HEK293 (cell line): ENCODE measurements at regions not wholly inside any gene's neighbourhood (a gene's known extent, or its start where the extent isn't known, plus 50 kb on each side); places are given as distances from the start of the nearest gene placed in this dataset.

Experiments used
- GFI1B ChIP-seq: fragments of 450-650 bp; formaldehyde crosslinking; IDR thresholded peaks from 2 replicates; pipeline ENCODE4 v1.5.1; 2016; ENCODE audit warnings: missing biosample characterization, missing genetic modification characterization
- GLIS2 ChIP-seq: fragments of 450-650 bp; formaldehyde crosslinking; IDR thresholded peaks from 2 replicates; pipeline ENCODE4 v1.5.1; 2016; ENCODE audit warnings: missing biosample characterization, missing genetic modification characterization
- MEIS1 ChIP-seq: sonication (generic); formaldehyde crosslinking; IDR thresholded peaks from 2 replicates; pipeline ENCODE4 v1.8.1; 2022; ENCODE audit warnings: missing genetic modification reagents, mild to moderate bottlenecking, borderline replicate concordance
- YY1 ChIP-seq: fragments of 450-650 bp; formaldehyde crosslinking; IDR thresholded peaks from 2 replicates; pipeline ENCODE4 v1.5.1; 2018; ENCODE audit warnings: missing biosample characterization, missing genetic modification characterization
- ZBTB1 ChIP-seq: fragments of 450-650 bp; formaldehyde crosslinking; IDR thresholded peaks from 2 replicates; pipeline ENCODE4 v1.5.1; 2016; ENCODE audit warnings: missing biosample characterization, missing genetic modification characterization
- ZNF10 ChIP-seq: fragments of 450-650 bp; formaldehyde crosslinking; IDR thresholded peaks from 2 replicates; pipeline ENCODE4 v1.5.1; 2017; ENCODE audit warnings: missing biosample characterization, missing genetic modification characterization
- ZNF23 ChIP-seq: fragments of 450-650 bp; formaldehyde crosslinking; IDR thresholded peaks from 2 replicates; pipeline ENCODE4 v1.5.1; 2016; ENCODE audit warnings: missing biosample characterization, missing genetic modification characterization, borderline replicate concordance
- ZNF274 ChIP-seq, 2 experiments: fragments of 200-500 bp in 1 of 2; fragments of 450-650 bp in 1 of 2; sonication (Bioruptor generic) in 1 of 2; formaldehyde crosslinking in 1 of 2; IDR thresholded peaks; 2 replicates each; pipeline versions ENCODE4 v1.5.1 to v1.6.1; 2014 to 2016; ENCODE audit warnings: borderline replicate concordance in 1 of 2, inconsistent platforms in 1 of 2, low read length in 1 of 2, missing biosample characterization in 1 of 2, missing genetic modification characterization in 1 of 2
- ZNF501 ChIP-seq: fragments of 450-650 bp; formaldehyde crosslinking; IDR thresholded peaks from 2 replicates; pipeline ENCODE4 v1.5.1; 2016; ENCODE audit warnings: missing biosample characterization, missing genetic modification characterization
- ZNF624 ChIP-seq: fragments of 450-650 bp; formaldehyde crosslinking; IDR thresholded peaks from 2 replicates; pipeline ENCODE4 v1.5.1; 2017; ENCODE audit warnings: missing biosample characterization, missing genetic modification characterization
- TF ChIP-seq, protein P1 (sequence below): fragments of 450-650 bp; formaldehyde crosslinking; IDR thresholded peaks from 2 replicates; pipeline ENCODE4 v1.5.1; 2016; ENCODE audit warnings: missing biosample characterization, missing genetic modification characterization
- TF ChIP-seq, protein P2 (sequence below): fragments of 450-650 bp; formaldehyde crosslinking; IDR thresholded peaks from 2 replicates; pipeline ENCODE4 v1.5.1; 2016; ENCODE audit warnings: missing biosample characterization, missing genetic modification characterization, borderline replicate concordance
- TF ChIP-seq, protein P3 (sequence below): fragments of 450-650 bp; formaldehyde crosslinking; IDR thresholded peaks from 2 replicates; pipeline ENCODE4 v1.5.1; 2017; ENCODE audit warnings: missing biosample characterization, missing genetic modification characterization

DNA sequence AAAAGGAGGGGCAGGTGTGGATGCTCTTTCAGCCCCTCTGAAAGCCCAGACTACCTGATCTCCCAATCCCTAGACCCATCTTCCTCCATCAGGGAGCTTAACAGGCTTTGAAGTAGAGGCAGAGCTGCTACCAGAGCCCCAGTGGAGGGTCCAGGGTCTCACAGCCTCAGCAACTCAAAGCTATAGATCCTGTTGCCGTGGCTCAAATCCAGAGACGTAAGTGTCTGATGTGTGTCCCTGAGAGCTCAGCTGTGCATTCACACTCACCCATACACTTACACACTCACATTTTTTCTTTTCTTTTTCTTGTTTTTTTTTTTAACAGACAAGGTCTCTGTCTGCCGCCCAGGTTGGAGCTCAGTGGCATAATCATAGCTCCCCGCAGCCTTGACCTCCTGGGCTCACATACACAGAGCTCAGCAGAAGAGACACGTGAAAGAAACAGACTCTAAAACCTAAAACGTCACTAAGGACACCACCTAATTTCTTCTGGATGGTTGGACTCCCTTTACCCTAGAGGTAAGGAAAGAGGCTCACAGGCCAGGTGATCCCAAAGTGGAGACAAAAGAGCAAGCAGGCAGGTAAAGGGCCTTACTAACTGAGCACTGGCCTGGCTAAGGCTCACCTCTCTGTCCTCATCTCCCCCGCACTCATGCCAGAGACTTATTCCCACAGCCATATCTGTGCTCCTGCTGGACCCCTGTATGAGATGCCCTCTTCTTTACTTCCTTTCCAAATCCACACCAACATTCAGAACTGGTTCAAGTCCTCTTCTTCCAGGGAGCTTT, 80.7 kb downstream of the SCN11A start:
- no peak for TF ChIP-seq MEIS1
- TF ChIP-seq, protein P1, sequence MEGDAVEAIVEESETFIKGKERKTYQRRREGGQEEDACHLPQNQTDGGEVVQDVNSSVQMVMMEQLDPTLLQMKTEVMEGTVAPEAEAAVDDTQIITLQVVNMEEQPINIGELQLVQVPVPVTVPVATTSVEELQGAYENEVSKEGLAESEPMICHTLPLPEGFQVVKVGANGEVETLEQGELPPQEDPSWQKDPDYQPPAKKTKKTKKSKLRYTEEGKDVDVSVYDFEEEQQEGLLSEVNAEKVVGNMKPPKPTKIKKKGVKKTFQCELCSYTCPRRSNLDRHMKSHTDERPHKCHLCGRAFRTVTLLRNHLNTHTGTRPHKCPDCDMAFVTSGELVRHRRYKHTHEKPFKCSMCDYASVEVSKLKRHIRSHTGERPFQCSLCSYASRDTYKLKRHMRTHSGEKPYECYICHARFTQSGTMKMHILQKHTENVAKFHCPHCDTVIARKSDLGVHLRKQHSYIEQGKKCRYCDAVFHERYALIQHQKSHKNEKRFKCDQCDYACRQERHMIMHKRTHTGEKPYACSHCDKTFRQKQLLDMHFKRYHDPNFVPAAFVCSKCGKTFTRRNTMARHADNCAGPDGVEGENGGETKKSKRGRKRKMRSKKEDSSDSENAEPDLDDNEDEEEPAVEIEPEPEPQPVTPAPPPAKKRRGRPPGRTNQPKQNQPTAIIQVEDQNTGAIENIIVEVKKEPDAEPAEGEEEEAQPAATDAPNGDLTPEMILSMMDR (tag by site-specific recombination): no peak
- no peak for TF ChIP-seq ZNF624
- no peak for TF ChIP-seq ZBTB1 (tag by site-specific recombination)
- TF ChIP-seq YY1 (tag by site-specific recombination): no peak
- TF ChIP-seq, protein P2, sequence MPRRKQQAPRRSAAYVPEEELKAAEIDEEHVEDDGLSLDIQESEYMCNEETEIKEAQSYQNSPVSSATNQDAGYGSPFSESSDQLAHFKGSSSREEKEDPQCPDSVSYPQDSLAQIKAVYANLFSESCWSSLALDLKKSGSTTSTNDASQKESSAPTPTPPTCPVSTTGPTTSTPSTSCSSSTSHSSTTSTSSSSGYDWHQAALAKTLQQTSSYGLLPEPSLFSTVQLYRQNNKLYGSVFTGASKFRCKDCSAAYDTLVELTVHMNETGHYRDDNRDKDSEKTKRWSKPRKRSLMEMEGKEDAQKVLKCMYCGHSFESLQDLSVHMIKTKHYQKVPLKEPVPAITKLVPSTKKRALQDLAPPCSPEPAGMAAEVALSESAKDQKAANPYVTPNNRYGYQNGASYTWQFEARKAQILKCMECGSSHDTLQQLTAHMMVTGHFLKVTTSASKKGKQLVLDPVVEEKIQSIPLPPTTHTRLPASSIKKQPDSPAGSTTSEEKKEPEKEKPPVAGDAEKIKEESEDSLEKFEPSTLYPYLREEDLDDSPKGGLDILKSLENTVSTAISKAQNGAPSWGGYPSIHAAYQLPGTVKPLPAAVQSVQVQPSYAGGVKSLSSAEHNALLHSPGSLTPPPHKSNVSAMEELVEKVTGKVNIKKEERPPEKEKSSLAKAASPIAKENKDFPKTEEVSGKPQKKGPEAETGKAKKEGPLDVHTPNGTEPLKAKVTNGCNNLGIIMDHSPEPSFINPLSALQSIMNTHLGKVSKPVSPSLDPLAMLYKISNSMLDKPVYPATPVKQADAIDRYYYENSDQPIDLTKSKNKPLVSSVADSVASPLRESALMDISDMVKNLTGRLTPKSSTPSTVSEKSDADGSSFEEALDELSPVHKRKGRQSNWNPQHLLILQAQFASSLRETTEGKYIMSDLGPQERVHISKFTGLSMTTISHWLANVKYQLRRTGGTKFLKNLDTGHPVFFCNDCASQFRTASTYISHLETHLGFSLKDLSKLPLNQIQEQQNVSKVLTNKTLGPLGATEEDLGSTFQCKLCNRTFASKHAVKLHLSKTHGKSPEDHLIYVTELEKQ (tag by site-specific recombination): no peak
- no peak for TF ChIP-seq GLIS2 (tag by site-specific recombination)
- TF ChIP-seq, protein P3, sequence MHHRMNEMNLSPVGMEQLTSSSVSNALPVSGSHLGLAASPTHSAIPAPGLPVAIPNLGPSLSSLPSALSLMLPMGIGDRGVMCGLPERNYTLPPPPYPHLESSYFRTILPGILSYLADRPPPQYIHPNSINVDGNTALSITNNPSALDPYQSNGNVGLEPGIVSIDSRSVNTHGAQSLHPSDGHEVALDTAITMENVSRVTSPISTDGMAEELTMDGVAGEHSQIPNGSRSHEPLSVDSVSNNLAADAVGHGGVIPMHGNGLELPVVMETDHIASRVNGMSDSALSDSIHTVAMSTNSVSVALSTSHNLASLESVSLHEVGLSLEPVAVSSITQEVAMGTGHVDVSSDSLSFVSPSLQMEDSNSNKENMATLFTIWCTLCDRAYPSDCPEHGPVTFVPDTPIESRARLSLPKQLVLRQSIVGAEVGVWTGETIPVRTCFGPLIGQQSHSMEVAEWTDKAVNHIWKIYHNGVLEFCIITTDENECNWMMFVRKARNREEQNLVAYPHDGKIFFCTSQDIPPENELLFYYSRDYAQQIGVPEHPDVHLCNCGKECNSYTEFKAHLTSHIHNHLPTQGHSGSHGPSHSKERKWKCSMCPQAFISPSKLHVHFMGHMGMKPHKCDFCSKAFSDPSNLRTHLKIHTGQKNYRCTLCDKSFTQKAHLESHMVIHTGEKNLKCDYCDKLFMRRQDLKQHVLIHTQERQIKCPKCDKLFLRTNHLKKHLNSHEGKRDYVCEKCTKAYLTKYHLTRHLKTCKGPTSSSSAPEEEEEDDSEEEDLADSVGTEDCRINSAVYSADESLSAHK: no peak
- no peak for TF ChIP-seq ZNF10
- no peak for TF ChIP-seq ZNF274 (IDR thresholded peaks at IDR 0.05; ENCODE audit: low read length)
- no peak for TF ChIP-seq ZNF274 (tag by site-specific recombination; IDR thresholded peaks at IDR 0.05; ENCODE audit: borderline replicate concordance)
- no peak for TF ChIP-seq ZNF23
- TF ChIP-seq GFI1B (tag by site-specific recombination): no peak
- no peak for TF ChIP-seq ZNF501 (tag by site-specific recombination)
